GM19023 (cell line): ENCODE measurements at regions not wholly inside any gene's neighbourhood (a gene's known extent, or its start where the extent isn't known, plus 50 kb on each side); places are given as distances from the start of the nearest gene placed in this dataset.
"Not testable (repeated sequence)": the region's sequence is repeated elsewhere in the genome, so short reads cannot be mapped to it uniquely, and the experiment has no call there.

Source experiments
- ATAC-seq: cut with Tn5 transposase; IDR thresholded peaks from one replicate; pipeline ENCODE4 v1.9.1; 2021; ENCODE audit warnings: mild to moderate bottlenecking, moderate library complexity; ENCODE audit not compliant: unreplicated experiment

DNA sequence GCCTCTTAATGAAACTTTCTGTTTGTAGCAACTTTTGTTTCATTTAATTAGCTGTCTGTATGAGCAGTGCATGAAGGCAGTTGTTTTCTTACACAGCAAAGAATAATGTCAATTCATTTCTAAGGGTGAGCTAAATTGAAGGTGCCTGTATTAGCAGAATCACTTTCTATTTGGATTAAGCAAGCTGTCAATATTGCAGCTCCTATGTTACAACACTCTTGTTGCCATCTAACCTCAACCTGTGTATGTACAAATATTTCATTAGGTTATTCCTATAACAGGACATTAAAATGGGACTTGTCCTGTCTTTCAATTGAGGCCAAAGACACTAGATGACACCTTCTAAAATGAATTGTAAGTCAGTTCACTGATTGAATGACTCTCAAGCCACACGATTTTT is 647.5 kb downstream of the UTRN start:
- no peak for ATAC-seq

DNA sequence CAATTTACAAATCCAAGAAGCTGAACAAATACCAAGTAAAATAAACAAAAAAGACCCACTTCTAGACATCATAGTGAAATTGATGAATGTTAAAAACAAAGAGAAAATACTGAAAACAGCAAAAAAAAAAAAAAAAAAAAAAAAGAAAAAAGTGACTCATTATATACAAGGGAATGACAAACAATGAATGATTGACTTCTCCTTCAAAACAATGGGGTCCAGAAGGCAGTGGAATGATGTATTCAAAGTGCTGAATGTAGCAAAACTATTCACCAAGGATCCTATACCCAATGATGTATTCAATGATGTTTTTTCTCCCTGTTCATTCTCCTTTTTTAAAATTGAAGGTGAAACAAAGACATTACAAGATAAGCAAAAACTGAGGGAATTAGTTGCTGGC is 650.0 kb downstream of the UTRN start:
- no peak for ATAC-seq

DNA sequence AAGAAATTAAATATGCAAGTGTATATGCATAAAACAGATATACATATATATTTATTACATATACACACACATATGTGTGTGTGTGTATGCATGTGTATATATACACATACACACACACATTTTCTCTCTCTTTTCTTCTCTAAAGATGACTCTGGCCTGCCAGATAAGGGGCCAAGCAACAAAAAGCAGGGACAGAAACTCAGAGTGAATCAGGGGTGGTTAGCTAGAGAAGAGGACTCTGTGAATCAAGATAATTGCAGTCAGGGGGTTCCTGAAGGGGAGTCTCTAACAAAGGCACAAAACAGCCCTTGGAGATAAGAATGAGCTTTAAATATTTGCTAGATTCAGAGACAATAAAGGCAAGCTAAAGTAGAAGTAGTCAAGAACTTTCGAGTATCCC is 650.5 kb downstream of the UTRN start:
- ATAC-seq: no peak

DNA sequence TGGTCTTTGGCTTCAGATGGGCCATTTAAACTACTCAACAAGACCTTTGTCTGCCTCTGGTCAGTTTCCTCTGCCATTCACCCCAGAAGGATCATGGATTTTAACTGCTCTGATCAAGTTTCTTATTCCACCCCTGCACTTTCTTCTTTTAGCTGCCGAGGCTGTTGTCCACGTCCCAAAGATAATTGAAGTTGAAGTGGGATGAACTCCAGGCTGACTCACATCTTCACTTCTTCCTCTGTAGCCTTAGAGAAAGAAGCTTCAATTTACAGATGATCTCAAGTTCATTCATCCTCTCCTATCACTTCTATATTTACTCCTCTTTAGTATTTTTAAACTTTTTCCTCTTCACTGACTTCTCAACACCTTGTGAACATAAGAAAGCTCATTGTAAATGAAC is 651.6 kb downstream of the UTRN start:
- no peak for ATAC-seq

DNA sequence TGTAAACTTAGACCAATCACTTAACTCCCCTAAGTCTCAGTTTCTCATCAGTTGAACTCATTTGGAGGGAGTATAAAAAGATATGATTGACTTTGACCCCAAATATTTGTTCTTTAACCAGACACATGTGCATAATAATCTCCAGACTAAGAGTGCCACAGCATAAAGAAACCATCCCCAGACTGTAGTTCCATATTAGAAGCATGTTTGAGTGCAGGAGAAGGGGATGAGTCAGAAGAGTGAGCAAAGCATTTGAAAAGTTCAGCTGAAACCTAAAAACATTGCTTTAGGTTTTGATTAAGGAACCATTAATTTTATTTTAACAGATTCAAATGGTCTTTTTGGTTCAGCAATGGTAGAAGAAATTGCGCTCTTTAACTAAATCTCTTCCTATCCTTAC is 654.8 kb downstream of the UTRN start:
- no peak for ATAC-seq

DNA sequence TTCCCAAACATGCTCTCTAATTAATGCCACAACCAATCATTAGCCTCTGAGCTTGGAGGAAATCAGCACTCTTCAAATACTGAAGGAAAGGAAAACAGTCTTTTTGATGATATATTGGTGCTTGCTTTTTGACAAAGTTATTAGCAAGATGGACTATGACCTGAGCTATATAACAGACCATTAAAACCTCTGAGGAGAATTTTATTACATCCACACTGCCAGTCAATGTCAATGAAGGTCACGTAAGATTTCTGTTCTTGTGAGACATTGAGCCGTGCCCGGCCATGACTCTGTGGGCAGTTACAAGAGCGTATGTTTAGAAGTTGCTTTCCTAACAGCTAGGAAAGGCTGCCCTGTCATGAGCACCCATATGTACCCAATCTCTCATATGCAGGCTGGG is 659.0 kb downstream of the UTRN start:
- no peak for ATAC-seq

DNA sequence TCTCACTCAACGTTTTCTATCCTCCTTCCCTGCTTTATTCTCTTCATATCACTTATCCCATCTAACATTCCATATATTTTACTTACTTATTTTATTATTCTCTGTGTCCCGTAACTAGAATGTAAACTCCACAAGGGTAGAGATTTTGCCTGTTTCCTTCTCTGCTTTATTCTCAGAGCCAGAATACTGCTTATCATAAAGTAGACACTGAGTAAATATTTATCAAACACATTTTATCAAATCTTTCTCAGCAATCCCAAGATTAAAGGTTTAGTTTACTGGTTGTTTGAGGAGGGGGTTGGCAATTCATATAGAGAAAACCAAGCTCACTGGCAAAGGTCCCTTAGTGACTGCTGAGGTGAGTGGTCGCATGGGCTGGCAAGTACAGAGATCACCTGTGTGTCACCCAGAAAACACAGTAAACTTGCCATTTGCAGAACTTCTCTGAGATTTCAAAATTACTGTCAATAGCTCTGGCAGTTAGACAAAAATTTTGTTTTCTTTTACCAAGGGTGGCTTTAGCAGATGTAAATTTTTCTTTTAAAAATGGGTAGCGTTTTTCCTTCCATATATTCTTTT is 662.4 kb downstream of the UTRN start:
- no peak for ATAC-seq

DNA sequence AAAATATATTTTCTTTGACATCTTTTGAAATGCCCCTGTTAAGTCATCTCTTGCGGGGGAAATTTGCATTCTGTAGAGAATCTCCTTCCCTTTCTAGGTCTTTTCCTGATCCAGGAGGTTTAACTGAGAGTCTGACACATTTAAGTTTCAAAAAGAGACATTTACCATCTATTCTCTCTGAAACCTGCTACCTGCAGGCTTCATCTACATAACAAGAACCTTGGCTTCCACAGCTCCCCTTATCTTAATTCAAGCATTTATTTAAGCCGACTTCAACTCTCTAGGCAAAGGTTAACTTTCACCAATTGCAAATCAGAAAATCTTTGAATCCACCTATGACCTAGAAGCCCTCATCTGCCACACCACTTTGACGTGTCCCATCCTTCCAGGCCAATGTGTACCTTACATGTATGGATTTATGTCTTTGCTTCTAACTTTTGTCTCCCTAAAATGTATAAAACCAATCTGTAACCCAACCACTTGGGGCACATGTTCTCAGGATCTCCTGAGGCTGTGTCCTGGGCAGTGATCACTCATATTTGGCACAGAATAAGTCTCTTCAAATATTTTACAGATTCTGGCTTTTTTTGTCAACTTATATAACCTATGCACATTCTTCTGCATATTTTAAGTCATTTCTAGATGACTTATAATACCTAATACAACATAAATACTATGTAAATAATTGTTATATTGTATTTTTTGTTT is 666.7 kb downstream of the UTRN start:
- no peak for ATAC-seq

DNA sequence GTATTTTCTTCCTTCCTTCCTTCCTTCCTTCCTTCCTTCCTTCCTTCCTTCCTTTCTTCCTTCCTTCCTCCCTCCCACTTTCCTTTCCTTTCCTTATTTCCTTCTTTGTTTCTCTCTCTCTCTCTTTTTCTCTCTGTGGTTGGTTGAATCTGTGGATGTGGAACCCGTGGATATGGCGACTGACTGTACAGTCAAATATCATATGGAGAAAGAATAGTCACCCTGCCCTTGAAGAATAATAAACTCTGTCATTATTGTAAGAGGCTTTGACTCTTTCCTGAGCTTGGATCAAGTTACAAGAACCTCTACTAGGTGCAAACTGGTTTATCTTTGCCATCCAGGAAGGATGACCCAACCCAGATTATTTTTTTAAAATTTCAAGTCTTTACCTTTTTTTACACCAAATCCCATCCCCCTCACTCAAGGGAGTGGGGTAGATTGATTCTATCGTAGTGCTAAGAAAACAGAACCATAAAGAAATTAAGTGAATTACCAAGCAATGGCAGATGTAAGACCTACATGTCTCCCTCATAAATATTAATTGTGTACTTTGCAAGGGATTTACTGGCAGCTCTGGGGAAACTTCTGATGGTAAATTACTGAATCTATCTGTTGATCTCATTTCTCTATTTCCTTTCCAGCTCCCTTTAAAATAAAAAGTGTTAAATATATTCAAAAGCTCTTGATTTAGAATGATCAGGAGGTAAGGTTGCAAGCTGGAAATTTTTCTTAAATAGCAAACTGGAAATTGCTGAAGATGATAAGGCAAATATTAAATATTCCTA is 667.5 kb downstream of the UTRN start:
- ATAC-seq: no peak

DNA sequence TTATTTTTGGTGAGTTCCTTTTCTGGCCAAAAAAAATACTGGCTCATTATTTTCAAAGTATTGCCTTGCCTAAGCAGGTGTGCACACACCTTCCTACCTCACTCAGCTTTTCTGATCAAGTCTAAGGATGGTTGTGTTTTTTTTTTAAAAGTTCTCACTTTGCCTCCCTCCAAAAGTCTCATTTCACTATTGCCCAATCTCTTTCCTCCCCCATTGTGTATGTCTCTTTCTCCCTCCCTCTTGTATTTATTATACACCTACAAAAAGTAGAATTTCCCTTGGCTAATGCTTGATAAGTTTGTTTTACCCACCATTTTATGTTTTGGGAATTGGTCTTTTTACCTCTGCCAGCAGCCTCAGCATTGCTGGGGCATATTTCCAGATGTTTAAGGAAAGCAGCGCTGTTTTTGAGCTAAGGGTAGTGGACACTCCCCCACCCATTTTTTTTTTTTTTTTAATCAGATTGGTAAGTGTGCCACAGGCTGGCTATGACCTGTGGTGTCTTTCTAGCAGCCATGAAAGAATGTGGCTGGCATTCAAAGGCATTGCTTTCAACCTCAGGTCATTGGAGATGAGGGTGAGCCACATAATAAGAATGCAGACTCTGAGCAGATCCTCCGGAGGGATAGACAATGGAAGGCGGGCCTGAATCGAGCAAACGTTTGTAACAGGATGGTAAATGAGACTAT is 668.6 kb downstream of the UTRN start:
- no peak for ATAC-seq

DNA sequence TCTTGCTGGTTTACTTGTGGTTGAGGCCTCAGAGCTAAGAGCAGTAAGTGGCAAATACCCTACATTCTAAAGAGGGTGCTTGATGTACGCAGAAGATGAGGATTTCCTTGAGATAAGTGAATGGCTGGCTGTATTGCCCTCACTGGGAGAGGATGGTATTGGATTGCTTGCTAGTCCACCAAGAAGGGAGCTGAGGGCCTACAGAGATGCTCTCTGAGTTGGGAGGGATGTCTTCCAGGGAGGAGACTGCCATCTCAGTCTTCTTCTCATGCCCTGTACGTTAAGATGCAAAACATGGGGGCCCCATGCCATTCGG is 669.1 kb downstream of the UTRN start:
- ATAC-seq: no peak

DNA sequence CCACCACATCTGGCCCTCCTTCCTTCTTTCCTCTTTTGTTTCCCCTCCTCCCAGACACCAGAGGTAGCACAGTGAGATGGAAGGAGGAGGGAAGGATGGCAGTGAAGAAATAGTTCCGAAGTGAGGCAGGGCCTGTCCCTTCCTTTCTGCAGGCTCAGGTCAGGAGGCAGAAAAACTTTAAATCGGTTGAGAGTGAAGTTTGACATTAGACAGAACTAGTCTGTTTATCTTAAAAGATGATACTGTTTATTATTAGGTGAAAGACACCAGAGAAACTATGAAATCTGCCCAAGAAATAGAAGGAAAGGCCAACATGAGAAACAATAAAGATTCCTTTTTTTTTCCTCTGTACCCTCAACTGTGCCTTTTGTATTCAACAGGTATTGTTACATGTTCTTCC is 670.3 kb downstream of the UTRN start:
- no peak for ATAC-seq

DNA sequence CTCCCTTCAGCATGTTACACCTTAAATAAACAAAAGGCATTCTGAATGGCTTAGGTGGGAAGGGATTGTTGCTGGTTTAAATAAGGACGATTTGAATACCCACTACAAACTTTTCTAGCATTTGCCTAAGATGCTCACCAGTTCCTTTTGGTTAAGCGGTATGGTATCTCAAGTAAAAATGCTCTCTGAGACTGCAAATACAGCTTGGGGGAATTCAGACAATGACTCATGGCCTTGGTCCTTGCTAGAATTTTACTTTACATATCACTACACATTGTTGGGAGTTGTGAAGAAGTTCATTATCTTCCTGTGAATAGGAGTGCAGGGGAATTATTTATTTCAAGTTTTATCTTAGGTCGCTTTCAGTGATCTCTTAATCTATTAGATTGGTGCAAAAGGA is 670.7 kb downstream of the UTRN start:
- no peak for ATAC-seq

DNA sequence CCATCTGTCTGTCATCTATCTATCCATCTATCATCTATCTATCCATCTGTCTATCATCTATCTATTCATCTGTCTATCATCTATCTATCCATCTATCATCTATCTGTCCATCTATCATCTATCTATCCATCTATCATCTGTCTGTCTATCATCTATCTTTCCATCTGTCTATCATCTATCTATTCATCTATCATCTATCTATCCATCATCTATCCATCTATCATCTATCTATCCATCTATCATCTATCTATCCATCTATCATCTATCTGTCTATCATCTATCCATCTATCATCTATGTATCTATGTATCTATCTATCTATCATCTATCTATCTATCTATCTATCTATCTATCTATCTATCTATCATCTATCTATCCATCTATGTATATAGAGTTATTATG is 671.6 kb downstream of the UTRN start:
- not testable (repeated sequence) for ATAC-seq

DNA sequence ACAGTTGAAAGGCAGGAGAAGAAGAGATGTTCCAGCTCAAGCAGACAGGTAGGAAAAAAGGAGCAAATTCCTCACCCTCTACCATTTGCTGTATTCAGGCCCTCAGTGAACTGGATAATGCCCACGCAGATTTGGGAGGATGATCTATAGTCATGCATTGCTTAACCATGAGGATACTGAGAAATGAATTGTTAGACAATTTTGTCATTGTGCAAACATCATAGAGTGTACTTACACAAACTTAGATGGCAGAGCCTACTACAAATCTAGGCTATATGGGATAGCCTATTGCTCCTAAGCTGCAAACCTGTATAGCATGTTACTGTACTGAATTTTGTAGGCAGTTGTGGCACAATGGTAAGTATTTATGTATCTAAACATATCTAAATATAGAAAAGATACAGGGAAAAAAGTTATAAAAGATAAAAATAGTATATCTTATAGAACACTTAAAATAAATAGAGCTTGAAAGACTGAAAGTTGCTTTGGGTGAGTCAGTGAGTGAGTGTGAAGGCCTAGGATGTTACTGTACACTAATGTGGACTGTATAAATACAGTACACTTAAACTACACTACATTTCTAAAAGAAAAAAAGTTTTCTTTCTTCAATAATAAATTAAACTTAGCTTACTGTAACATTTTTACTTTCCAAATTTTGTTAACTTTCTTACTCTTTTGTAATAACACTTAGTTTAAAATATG is 672.3 kb downstream of the UTRN start:
- ATAC-seq: no peak

DNA sequence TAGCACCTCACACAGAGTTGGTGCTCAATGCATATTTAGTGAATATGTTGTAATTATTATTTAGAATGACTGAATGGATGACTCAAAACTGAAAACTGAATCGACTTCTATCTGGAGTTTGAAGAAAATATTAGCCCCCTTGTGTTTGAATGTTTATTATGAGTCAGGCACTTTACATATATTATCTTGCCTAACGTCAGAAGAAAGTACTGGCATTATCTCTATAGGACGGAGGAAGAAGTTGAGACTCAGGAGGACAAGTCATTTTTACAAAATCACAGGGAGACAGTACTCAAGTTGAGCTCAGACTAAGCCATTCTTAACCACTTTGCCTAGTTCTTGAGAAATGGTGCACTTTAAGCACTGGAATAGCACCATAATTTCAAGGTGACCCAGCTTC is 684.0 kb downstream of the UTRN start:
- ATAC-seq: no peak

DNA sequence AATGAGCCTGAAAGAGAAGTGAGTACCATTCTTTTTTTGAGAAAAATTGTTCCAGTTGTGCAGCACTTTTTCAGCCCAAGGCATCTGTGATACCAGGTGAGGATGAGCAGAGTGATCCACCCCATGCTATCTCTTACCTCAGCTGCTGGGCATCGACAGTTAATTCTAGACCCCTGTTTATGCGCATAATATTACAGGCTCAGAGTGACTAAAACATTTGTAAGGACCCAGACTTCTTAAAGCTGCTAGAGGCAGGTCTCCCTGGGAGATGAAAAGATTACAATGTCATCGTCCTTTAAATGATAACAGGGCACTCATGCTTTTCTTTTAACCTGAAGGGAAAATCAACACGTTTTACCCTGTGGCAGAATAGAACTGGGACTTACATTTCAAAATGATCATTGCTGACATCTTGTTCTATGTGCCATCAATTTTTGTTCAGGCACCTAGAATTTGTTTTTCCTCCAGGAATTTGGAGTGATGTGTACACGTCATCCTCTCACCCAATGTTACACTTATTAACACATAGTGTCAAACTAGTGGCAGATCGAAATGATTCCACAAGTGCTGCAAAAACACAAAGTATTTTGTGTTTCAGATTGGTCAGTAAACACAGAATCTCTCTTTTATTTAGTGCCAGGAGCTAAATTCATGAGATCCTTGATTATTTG is 684.6 kb downstream of the UTRN start:
- no peak for ATAC-seq

DNA sequence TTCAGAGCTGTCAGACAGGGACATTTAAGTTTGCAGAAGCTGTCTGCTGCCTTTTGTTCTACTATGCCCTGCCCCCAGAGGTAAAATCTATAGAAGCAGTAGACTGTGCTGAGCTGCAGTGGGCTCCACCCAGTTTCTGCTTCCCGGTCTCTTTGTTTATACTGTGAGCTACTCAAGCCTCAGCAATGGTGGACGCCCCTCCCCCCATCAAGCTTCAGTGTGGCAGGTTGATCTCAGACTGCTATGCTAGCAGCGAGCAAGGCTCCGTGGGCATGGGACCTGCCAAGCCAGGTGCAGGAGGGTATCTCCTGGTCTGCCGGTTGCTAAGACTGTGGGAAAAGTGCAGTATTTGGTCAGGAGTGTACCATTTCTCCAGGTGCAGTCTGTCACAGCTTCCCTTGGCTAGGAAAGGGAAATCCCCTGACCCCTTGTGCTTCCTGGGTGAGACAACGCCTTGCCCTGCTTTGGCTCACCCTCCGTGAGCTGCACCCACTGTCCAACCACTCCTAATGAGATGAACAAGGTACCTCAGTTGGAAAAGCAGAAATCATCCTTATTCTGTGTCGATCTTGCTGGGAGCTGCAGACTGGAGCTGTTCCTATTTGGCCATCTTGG is 692.2 kb downstream of the UTRN start:
- not testable (repeated sequence) for ATAC-seq

DNA sequence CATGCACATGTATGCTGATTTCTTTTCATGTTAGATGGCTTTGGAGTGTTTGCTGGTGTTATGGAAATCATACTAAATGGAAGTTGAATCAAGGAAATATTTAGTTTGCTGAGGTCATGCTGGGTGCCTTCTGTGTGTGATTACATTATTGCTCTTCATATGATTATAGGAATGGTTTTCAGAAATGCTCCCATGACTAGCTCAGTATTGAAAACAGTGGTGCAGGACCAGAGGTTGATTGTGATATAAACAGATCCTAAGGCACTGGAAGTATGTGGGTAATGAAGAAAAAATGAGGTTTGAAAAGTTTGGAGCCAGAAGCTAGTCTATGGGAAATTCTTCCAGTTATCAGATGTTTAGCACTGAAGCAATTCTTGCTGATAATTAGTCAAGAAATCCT is 693.1 kb downstream of the UTRN start:
- ATAC-seq: no peak

DNA sequence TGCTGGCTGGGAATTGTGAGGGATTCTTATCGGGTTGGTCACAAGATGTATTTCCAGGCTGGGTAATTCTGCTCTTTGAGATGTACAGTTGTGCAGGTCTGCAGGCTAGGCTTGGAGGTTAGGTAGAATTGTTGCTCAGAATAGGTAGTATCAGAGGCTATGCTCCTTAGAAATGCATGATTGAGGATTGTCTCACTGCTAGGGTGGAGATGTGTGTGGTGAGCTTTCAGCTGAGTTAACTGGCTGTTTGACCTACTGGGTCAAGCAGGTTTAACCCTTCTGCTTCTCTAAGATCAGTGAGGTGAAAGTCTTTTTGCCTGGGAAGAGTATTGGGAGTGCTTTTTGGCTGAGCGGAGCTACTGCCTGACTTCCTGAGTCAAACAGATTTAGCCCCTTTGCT is 701.1 kb downstream of the UTRN start:
- no peak for ATAC-seq
